ENCODE measurements at regions not wholly inside any gene's neighbourhood (a gene's known extent, or its start where the extent isn't known, plus 50 kb on each side); places are given as distances from the start of the nearest gene placed in this dataset.

DNA sequence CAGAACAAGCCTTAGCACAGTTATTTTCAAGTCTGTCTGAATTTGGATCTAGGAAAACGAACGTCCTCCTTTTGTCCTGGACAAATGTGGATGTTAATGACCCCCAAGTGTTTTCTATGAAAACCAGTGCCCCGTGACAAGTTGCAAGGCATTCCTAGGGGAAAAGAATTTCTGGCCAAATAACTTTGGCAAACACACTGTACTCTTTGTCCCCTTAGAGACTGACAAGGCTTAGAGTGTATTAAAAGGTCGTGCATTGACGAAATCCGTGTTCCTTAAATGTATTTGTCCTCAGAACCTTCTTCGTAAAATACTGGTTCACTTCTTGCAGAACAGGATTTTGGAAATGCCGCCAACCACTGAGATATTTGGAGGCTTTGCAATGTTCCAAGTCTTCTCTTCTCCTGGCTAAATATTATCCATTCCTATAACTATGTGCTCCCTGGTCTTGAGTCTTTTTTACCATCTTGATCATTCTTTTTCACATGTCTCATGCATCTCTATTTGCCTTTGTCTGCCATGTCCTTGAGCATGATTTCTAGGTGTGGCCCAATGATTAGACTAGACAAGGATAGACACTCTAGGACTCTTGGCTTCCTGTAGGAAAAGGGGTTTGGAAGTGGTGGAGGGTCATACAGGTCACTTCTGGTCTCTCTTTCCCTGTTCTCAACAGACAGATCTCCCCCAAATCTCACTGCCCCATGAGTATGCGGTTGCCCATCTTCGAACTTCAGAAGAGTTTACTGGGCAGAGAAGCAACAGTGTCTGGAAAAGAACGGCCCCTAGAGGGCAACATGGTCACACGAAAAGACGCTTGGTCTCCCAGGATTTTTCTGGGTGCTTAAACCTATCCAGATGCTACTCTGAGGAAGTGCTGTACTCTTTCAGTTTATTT lies 117.5 kb downstream of the EDEM1 start:
- DNase-seq, result peak; percentile 60

GRCh38 chr3:5305684-5305989 lies 118.1 kb downstream of the EDEM1 start:
- no peak for DNase-seq

DNA sequence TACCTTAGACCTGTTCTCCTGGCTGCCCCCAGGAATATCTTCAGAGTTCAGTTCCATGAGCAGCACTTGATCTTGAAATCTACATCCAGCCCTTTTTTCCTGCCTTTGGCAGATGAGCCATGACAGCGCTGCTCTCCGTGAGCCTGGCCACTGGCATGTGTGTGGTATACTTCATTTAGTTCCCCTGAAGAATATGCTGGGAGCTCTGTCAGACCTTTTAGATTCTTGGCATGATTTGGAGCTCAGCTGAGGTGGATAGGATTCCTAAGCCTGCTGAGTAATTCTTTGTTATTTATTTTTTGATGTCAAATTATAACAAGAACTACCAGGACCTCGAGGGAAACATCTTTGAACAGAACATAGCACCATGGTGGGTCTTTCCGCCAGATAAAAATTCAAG lies 121.7 kb downstream of the EDEM1 start:
- no peak for DNase-seq

DNA sequence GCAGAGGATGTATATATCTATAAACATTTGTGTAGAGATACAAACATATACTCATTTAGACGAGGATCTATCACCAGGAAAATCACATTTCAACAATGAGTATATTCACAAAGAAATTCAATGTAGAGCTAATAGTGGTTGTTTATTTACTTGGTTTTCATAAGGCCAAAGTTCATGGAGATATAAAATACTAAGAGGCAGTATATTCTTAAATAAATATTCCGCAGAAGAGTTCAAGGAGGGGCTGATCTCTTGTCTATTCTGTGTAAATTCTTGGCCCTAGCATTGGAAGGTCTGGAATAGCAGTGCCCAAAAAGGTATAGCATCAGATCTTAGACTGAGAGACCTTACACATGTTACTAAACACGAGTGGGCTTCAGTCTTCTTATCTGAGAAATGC lies 122.1 kb downstream of the EDEM1 start:
- no peak for DNase-seq

DNA sequence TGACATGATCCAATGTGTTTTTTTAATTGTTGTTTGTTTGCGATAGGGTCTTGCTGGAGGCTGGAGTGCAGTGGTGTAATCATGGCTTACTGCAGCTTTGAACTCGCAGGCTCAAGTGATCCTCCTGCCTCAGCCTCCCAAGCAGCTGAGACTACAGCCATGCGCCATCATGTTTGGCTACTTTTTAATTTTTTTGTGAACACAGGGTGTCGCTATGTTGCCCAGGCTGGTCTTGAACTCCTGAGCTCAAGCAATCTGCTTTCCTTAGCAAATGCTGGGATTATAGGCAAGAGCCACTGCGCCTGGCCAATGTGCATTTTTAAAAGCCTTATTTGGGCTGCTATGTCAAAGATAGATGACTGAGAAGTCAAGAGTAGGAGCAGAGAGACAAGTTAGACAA lies 123.0 kb downstream of the EDEM1 start:
- DNase-seq, result no peak

- DNase-seq, result no peak
Observed at GRCh38 chr3:5312290-5312689, 124.8 kb downstream of the EDEM1 start.

DNA sequence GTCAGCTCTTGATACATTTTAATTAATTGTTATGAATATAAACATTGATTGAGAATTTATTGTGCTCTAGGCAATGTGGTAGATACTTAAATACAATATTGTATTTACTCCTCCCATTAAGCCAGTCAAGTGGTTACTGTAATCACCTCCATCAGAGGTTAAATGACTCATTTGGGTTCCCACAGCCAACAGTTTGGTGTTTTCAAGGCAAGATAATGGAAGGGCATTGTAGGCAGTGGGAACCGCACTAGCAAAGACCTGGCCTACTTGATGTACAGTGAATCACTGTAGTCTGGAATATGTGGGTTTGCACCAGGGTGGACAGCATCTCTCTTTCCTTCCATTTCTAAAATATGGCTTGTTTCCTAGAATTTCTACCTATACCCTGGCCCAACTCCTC lies 127.4 kb downstream of the EDEM1 start:
- peak; percentile 1 for DNase-seq

- peak; percentile 6 for DNase-seq
Observed at GRCh38 chr3:5317557-5317956, 130.1 kb downstream of the EDEM1 start.

DNA sequence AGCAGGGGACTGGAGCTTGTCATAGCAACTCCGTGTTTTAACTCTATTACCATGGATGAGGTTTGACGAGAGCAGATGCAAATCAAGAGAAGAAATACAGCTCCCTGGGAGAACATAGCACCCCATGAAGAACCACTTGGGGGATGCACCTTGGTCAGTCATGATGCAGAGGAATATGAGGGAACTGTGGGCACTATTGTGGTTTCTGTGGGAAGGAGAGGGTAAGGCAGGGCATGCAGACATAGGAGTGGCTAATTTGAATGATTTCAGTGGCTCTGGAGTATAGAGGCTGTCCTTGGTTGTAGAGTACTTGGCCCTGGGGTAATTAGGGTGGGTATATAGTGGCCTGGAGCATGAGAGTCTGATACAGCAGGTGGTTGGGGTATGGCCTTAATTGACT lies 131.9 kb downstream of the EDEM1 start:
- DNase-seq, result no peak

DNA sequence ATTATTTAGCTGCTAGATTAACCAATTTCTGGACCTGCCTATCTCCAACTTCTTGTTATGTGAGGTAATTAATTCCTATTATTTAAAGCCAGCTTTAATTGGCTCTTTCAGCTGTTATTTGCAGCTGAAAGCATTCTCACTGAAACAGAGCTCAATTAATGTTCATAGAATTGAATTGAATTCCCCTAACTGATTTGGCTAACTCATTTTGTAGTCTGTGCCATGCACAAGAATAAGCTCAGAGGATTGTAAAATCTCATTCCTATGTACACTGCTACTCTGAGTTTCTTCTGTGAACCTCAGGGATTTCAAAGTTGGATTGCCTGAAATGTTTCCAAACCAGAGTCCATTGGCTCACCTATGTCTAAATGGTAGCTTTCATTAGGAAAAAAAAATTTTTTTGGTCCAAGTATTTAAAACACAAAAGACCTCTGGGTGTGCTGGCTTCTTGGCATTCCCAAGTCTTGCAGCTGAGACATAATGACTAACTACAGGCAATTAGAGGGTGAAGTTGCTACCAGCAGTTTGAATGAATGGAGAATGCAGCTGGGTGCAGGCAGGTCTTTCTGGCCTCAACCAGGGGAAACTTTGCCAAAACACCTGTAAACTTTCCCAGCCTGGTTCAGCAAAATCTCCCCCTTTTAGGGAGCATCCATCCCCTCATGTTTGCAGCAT lies 134.3 kb downstream of the EDEM1 start:
- no peak for DNase-seq

GRCh38 chr3:5324780-5325179 lies 137.3 kb downstream of the EDEM1 start:
- DNase-seq, result no peak

DNA sequence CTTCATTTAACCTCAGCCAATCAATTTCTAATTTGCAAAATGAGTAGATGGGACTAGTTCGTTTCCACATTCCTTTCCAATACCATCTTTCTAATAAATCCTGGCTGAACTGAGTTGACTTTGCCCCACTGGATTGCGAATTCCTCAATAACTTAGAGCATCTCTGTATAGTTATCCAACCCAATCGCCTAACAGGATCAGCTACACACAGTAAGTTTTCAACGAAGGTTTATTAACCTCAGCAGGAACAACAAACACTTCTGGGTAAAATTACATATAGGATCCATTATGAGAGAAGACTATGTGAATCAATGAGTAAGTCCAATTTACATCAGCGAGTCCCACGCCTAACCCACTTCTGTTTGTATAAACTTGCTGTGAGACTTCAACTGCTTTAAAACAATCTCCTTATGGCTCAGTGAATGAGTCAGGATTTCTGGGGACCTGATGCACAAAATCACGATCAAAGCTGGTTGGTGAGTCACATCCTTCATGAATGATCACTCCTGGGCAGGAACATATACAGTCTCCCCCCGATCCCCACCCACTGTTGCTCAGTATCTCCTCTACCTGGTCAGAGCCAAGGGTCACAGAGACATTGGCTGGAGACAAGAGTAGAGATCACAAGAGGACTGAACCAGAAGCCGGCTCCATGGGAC lies 142.8 kb downstream of the EDEM1 start:
- DNase-seq, result peak; percentile 1

DNA sequence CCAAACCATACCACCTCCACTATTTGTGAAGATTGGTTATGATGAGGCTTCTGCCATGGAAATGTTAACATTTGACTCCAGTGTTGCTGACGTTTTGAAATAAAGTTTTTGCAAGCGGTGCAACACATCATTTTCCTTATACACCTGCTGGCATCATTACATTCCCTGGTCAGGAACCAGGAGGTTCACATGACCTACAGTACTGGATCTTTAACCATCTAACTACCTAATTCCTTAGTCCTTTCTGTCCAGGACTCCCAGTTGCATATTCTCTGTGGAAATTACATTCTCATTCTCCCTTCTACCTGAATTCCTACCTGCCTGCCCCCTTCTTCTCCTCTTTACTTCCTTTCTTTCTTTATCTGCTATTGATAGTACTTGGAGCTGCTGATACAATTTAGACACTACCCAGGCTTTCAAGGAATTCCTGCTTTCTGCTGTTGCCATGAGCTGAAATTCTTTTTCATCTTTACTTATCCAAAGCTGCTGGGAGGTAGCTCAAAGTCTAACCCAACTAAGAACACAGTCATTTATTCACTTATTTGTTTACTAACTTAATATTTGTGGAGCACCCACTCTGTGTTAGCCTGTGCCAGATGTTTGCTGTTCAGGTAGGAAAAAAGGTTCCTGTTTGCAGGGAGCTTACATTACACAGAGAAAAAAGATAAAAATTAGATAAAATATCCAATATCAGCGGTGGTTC lies 144.2 kb downstream of the EDEM1 start:
- no peak for DNase-seq

DNA sequence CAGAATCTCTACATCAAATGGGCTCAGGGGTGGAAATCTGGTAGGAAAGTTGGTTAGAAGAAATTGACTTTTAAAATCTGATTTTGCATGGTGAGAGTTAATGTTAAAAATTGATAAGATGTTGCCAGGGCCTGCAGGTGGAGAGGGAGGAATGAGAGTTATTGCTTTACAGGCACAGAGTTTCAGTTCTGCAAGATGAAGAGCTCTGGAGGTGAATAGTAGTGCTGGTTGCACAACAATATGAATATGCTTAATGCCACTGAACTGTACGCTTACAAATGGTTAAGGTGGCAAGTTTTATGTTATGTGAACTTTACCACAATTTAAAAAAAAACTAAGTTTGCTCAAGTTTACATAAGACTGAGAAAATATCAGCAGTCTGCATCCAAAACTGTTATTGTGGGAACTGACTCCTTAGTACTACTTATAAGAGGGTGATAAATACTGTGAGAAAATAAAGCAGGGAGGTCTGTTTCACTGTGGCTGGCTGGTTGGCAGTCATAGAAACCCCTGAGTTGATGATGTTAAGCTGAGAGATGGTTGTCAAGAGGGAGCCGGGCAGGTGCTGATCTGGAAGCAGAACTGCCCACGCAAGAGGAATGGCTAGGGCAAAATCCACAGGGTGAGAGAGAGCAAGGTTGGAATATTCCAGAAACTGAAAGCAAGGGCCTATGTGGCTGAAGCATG lies 144.9 kb downstream of the EDEM1 start:
- no peak for DNase-seq

DNA sequence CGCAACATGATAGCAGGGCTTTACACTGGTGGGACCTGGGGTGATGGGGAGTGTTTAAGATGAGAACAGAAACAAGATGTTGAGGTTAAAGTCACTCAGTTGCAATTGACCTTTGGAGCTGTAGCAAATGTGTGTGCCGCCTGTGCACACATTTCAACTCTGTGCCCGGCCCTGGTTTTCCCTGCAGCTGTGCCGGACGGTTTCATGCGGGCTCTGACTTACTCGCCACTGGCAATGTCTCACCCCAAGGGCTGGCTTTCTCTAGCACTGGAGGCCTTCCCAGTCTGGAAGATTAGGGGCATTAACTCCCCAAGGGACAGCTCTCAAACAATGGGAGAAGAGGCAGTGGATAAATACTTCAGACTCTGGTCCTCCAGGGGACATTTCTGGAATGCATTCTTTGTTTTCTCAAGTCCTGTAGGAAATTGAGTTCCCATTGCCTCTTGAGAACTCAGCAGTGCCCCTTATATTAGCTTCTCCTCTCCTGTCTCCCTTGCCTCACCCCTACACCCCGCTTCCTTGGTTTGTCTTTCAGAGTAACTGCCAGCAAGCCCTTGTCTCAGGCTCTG lies 152.5 kb downstream of the EDEM1 start:
- peak; percentile 72 for DNase-seq

- no peak for DNase-seq
Observed at GRCh38 chr3:5341610-5342009, 154.1 kb downstream of the EDEM1 start.

DNA sequence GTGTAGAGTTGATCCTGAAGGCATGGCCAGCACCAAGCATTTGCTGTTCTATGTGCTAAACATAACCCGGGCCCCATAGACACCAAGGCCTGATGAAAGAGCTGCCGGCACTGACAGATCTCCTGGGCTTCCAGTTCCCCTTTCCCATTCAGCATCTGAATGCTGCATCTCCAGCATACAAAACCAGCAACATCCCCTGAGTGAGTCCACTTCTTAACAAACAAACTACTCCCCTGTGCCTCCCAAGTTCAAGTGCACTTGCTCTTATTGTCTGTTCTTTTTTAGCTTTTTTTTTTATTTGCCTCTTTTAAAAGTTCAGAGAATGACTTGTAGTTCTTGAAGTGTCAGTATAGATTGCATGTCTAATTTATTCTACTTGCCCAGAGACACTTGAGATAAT lies 156.0 kb downstream of the EDEM1 start:
- peak; percentile 42 for DNase-seq

- DNase-seq, result no peak
Observed at GRCh38 chr3:5344707-5345106, 157.2 kb downstream of the EDEM1 start.

DNA sequence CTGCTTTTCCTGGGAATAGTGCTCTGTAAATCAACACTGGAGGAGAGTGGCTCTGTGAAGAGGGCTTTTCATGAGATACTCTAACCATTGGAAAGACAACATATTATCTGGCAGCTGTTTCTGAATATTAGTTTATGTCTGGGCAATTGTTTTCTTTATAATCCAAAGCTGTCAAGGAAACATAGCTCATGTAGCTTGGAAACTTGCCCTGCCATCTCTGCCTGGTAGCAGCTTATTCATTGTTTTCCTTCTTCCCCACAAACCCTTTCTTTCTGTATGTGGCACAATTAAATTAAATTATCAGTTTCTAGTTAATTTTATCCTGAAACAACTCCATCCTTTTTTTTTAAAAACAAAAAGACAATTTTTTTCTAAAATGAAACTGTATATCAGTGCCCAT lies 160.0 kb downstream of the EDEM1 start:
- DNase-seq, result peak; percentile 5

DNA sequence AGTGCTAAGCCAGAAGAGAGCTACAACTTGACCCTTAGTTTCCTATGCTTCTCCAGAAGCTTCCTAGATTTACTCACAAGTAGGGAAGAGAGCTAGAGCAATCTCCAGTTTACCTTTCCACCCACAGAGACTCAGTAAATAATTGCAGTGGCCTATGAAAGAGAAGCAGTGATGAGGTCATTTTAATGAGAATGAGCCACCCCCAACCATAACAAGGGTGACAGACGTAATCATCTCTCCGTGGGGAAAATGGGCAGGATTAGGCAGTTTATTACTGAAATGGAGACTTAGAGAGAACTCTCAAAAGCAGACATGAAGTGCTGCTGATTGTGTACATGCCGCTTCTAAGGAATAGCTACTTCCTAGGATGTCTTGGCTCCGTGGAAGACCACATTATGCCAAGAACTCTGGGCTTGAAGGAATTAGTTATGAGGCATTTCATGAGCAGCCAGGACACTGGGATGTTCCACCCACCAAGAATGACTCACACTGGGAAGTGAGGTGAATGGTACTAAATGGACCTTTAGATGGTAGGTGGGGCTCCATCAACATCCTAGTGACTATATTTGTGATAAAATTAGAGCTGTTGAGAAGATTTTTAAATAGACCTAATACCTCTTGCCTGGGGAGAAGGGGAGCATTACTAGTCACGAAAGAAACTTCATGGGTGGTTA lies 160.9 kb downstream of the EDEM1 start:
- peak; percentile 1 for DNase-seq

DNA sequence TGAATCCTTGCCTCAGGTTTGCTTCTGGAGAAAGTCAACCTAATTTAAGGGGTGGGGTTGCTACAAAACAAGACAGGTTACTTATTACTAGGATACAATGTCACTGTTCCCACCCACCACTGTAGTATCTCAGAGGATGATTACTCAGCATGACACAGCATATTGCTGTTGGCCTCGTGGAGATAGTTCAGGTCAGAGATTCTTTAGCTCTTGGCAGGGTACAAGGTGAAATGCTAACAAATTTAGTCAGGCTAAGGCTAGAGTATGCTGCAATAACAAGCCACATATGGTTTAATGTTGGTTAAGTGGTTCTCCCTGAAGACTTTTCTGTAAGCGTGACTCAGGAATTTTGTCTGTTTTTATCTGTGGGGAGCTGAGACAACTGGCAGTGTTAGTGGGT lies 161.8 kb downstream of the EDEM1 start:
- peak; percentile 1 for DNase-seq

GRCh38 chr3:5357089-5357488 lies 169.6 kb downstream of the EDEM1 start:
- no peak for DNase-seq
